Neural crest cell (in vitro differentiated cells): ENCODE measurements at regions not wholly inside any gene's neighbourhood (a gene's known extent, or its start where the extent isn't known, plus 50 kb on each side); places are given as distances from the start of the nearest gene placed in this dataset.
"Not testable (repeated sequence)": the region's sequence is repeated elsewhere in the genome, so short reads cannot be mapped to it uniquely, and the experiment has no call there.

Source experiments
- DNase-seq: peaks from one replicate; pipeline ENCODE4 v3.0.0; 2021; ENCODE audit warnings: low read depth, mixed read lengths, low spot score
- H3K27ac Mint-ChIP-seq: one replicate; pipeline ENCODE4 v1.8.0; 2021; ENCODE audit warnings: mild to moderate bottlenecking, mixed read lengths; ENCODE audit not compliant: unreplicated experiment
- H3K27me3 Mint-ChIP-seq: 2 replicates; pipeline ENCODE4 v1.8.0; 2021; ENCODE audit warnings: low read depth, mild to moderate bottlenecking, mixed read lengths
- H3K36me3 Mint-ChIP-seq: 2 replicates; pipeline ENCODE4 v1.8.0; 2021; ENCODE audit warnings: low read depth, mild to moderate bottlenecking, mixed read lengths
- H3K4me1 Mint-ChIP-seq: 2 replicates; pipeline ENCODE4 v1.8.0; 2021; ENCODE audit warnings: mixed read lengths
- H3K4me3 Mint-ChIP-seq: one replicate; pipeline ENCODE4 v1.8.0; 2021; ENCODE audit warnings: mild to moderate bottlenecking, mixed read lengths
- H3K9me3 Mint-ChIP-seq: 2 replicates; pipeline ENCODE4 v1.8.0; 2021; ENCODE audit warnings: mixed read lengths
- CTCF ChIP-seq: fragments of 200-600 bp; sonication (generic); conservative IDR thresholded peaks from 2 replicates; pipeline ENCODE4 v1.5.0; 2021; ENCODE audit warnings: antibody characterized with exemption, mild to moderate bottlenecking

GRCh38 chr20:43831481-43832065 is 83.1 kb upstream of the TOX2 start:
- H3K9me3 Mint-ChIP-seq, result peaks cover 5% of the 10 kb centered on the region
- DNase-seq, result no peak
- no peak overlapping the region for H3K4me3 Mint-ChIP-seq
- peaks cover 10% of the 10 kb centered on the region for H3K4me1 Mint-ChIP-seq
- peaks cover 27% of the 10 kb centered on the region for H3K27me3 Mint-ChIP-seq
- no peaks in the 10 kb centered on the region for H3K36me3 Mint-ChIP-seq
- H3K27ac Mint-ChIP-seq, result no peak overlapping the region
- no peak for TF ChIP-seq CTCF

- H3K4me3 Mint-ChIP-seq, result no peak overlapping the region
- peaks cover 10% of the 10 kb centered on the region for H3K4me1 Mint-ChIP-seq
- no peak for DNase-seq
- peaks cover 30% of the 10 kb centered on the region for H3K27me3 Mint-ChIP-seq
- H3K27ac Mint-ChIP-seq, result no peak overlapping the region
- peaks cover 5% of the 10 kb centered on the region for H3K9me3 Mint-ChIP-seq
- TF ChIP-seq CTCF, result no peak
- H3K36me3 Mint-ChIP-seq, result no peaks in the 10 kb centered on the region
These were observed 83.8 kb upstream of the TOX2 start for GRCh38 chr20:43830883-43831282.

- TF ChIP-seq CTCF, result no peak
- Mint-ChIP-seq H3K27me3 (peaks cover 34% of the 10 kb centered on the region), H3K9me3 (peaks cover 5% of the 10 kb centered on the region), H3K4me3 (no peak overlapping the region), H3K4me1 (peaks cover 7% of the 10 kb centered on the region), H3K36me3 (no peaks in the 10 kb centered on the region), H3K27ac (no peak overlapping the region)
- no peak for DNase-seq
These were observed 84.5 kb upstream of the TOX2 start for GRCh38 chr20:43829951-43830690.

- no peaks in the 10 kb centered on the region for H3K36me3 Mint-ChIP-seq
- no peak for TF ChIP-seq CTCF
- H3K27ac Mint-ChIP-seq, result no peak overlapping the region
- no peak overlapping the region for H3K4me3 Mint-ChIP-seq
- peaks cover 5% of the 10 kb centered on the region for H3K9me3 Mint-ChIP-seq
- H3K27me3 Mint-ChIP-seq, result peaks cover 30% of the 10 kb centered on the region
- DNase-seq, result no peak
- H3K4me1 Mint-ChIP-seq, result peaks cover 8% of the 10 kb centered on the region
These were observed 86.6 kb upstream of the TOX2 start for GRCh38 chr20:43827940-43828562.

GRCh38 chr20:43826943-43827342 is 87.7 kb upstream of the TOX2 start:
- H3K36me3 Mint-ChIP-seq, H3K9me3 Mint-ChIP-seq, H3K4me3 Mint-ChIP-seq, H3K4me1 Mint-ChIP-seq, H3K27ac Mint-ChIP-seq, DNase-seq: not testable (repeated sequence)
- peaks cover 29% of the 10 kb centered on the region for H3K27me3 Mint-ChIP-seq

GRCh38 chr20:43825581-43825980 is 89.1 kb upstream of the TOX2 start:
- Mint-ChIP-seq H3K9me3 (no peaks in the 10 kb centered on the region), H3K27ac (no peak overlapping the region), H3K27me3 (peaks cover 30% of the 10 kb centered on the region), H3K4me3 (no peak overlapping the region), H3K4me1 (peaks cover 8% of the 10 kb centered on the region), H3K36me3 (no peaks in the 10 kb centered on the region)
- TF ChIP-seq CTCF, result no peak
- no peak for DNase-seq
